ENCODE measurements at regions not wholly inside any gene's neighbourhood (a gene's known extent, or its start where the extent isn't known, plus 50 kb on each side); places are given as distances from the start of the nearest gene placed in this dataset.

DNA sequence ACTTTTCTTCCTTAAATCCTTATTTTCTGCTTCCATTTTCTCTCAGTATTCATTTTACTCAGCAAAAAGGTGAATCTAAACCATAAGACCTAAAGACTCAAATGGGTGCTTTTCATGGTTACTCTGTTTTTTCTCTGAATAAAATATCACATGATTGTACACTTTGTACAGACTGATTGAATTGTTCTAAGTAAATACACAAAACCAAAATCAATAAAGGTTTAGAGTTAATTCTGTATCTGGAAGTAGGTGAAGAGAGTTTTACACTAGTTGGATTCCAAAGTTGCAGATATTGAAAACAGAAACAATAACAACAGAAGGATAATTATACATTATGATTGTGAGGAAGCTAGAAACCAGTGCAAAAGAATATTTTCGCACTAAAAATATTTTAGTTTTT, 546.2 kb downstream of the TUSC7 start:
- no peak for TF ChIP-seq CTCF (IDR thresholded peaks at IDR 0.05)
- TF ChIP-seq POLR2A (IDR thresholded peaks at IDR 0.05) = no peak
- TF ChIP-seq POLR2AphosphoS5 (IDR thresholded peaks at IDR 0.05) = no peak
